Sigmoid colon (tissue), 3 donors: ENCODE measurements at regions not wholly inside any gene's neighbourhood (a gene's known extent, or its start where the extent isn't known, plus 50 kb on each side); places are given as distances from the start of the nearest gene placed in this dataset.

Experiments
- POLR2A ChIP-seq, 2 donors: fragments of 450-650 bp; IDR thresholded peaks; one replicate each; pipeline ENCODE4 v1.6.1; 2016; ENCODE audit warnings: antibody characterized with exemption in 2 of 2, mild to moderate bottlenecking in 2 of 2, moderate library complexity in 2 of 2
- TF ChIP-seq, protein P1 (sequence below), 4 experiments: fragments of 450-650 bp in 3 of 4; fragments of 200-600 bp in 1 of 4; IDR thresholded peaks; one replicate each; pipeline ENCODE4 v1.5.1; 2016 to 2019; ENCODE audit warnings: antibody characterized with exemption in 4 of 4, mild to moderate bottlenecking in 3 of 4, moderate library complexity in 2 of 4

DNA sequence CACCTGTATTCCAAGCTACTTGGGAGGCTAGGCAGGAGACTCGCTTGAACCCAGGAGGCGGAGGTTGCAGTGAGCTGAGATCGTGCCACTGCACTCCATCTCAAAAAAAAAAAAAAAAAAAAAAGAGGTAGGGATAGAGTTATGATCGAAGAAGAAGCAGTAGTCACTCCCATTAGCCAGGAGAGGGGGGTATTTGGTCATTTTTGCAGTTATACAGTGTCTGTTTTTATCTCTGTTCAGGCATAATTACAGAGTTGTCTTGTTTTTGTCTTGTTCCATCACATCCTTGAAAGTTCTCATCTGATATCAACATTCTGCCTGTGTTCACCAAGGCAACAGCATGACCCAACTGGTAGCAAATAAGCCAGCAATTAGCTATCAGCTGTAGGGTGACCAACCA lies 98.5 kb upstream of the TMPO start:
- TF ChIP-seq, protein P1, sequence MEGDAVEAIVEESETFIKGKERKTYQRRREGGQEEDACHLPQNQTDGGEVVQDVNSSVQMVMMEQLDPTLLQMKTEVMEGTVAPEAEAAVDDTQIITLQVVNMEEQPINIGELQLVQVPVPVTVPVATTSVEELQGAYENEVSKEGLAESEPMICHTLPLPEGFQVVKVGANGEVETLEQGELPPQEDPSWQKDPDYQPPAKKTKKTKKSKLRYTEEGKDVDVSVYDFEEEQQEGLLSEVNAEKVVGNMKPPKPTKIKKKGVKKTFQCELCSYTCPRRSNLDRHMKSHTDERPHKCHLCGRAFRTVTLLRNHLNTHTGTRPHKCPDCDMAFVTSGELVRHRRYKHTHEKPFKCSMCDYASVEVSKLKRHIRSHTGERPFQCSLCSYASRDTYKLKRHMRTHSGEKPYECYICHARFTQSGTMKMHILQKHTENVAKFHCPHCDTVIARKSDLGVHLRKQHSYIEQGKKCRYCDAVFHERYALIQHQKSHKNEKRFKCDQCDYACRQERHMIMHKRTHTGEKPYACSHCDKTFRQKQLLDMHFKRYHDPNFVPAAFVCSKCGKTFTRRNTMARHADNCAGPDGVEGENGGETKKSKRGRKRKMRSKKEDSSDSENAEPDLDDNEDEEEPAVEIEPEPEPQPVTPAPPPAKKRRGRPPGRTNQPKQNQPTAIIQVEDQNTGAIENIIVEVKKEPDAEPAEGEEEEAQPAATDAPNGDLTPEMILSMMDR (IDR thresholded peaks at IDR 0.05), result no peak
- TF ChIP-seq POLR2A (IDR thresholded peaks at IDR 0.05), result no peak
